ENCODE measurements at regions not wholly inside any gene's neighbourhood (a gene's known extent, or its start where the extent isn't known, plus 50 kb on each side); places are given as distances from the start of the nearest gene placed in this dataset. TPM values are rescaled to one million over a fixed set of nuclear protein-coding genes. Genes with fewer than 3 reads are reported as not detected.
"Not testable (repeated sequence)": the region's sequence is repeated elsewhere in the genome, so short reads cannot be mapped to it uniquely, and the experiment has no call there.

GRCh38 chr7:32650356-32650755, 155.1 kb downstream of the AVL9 start:
- not testable (repeated sequence) for H3K9ac ChIP-seq (ENCODE audit: low read depth in 1 of 3, low read length in 3 of 3); H3K9me3 ChIP-seq (ENCODE audit: control insufficient read depth in 3 of 3, low read length in 3 of 3); H3K27ac ChIP-seq (ENCODE audit: low read depth, low read length); H3K4me1 ChIP-seq (ENCODE audit: control insufficient read depth in 3 of 3, insufficient read depth in 3 of 3, low read length in 3 of 3); H3K27me3 ChIP-seq (ENCODE audit: control insufficient read depth in 3 of 3, insufficient read depth in 3 of 3, low read length in 3 of 3); H3K36me3 ChIP-seq (ENCODE audit: control insufficient read depth in 3 of 3, insufficient read depth in 3 of 3, low read length in 3 of 3); H3K4me3 ChIP-seq (ENCODE audit: low read length in 3 of 3)

- Histone ChIP-seq H3K27ac (ENCODE audit: low read depth, low read length) (no peak overlapping the region), H3K9ac (ENCODE audit: low read depth in 1 of 3, low read length in 3 of 3) (no peak overlapping the region), H3K4me3 (ENCODE audit: low read length in 3 of 3) (no peak overlapping the region), H3K36me3 (ENCODE audit: control insufficient read depth in 3 of 3, insufficient read depth in 3 of 3, low read length in 3 of 3) (no peaks in the 10 kb centered on the region), H3K27me3 (ENCODE audit: control insufficient read depth in 3 of 3, insufficient read depth in 3 of 3, low read length in 3 of 3) (no peaks in the 10 kb centered on the region), H3K9me3 (ENCODE audit: control insufficient read depth in 3 of 3, low read length in 3 of 3) (no peaks in the 10 kb centered on the region), H3K4me1 (ENCODE audit: control insufficient read depth in 3 of 3, insufficient read depth in 3 of 3, low read length in 3 of 3) (no peaks in the 10 kb centered on the region)
Measured at GRCh38 chr7:32648408-32649156, 153.3 kb downstream of the AVL9 start.

DNA sequence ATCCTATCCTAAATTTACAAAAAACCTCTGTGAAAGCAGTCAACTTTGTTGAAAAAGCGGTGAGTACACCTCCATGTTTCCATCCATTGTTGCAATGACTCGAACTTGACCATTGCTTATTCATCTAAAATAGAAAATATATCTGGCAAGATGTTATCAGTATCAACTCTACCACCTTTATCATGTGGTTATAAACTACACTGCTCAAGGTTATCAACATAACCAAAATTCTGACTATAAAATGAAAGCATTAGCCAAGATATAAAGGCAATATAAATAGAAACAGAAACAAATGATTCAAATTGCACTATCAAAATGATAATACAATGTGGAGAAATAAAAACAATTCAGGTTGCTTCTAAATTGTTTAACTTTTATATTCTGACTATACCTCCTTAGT, 150.0 kb downstream of the AVL9 start:
- not testable (repeated sequence) for H3K4me3 ChIP-seq (ENCODE audit: low read length in 3 of 3); H3K27ac ChIP-seq (ENCODE audit: low read depth, low read length); H3K9ac ChIP-seq (ENCODE audit: low read depth in 1 of 3, low read length in 3 of 3); H3K36me3 ChIP-seq (ENCODE audit: control insufficient read depth in 3 of 3, insufficient read depth in 3 of 3, low read length in 3 of 3); H3K9me3 ChIP-seq (ENCODE audit: control insufficient read depth in 3 of 3, low read length in 3 of 3); H3K4me1 ChIP-seq (ENCODE audit: control insufficient read depth in 3 of 3, insufficient read depth in 3 of 3, low read length in 3 of 3); H3K27me3 ChIP-seq (ENCODE audit: control insufficient read depth in 3 of 3, insufficient read depth in 3 of 3, low read length in 3 of 3)

- Histone ChIP-seq H3K9me3 (ENCODE audit: control insufficient read depth in 3 of 3, low read length in 3 of 3) (no peaks in the 10 kb centered on the region), H3K27ac (ENCODE audit: low read depth, low read length) (no peak overlapping the region), H3K4me3 (ENCODE audit: low read length in 3 of 3) (no peak overlapping the region), H3K4me1 (ENCODE audit: control insufficient read depth in 3 of 3, insufficient read depth in 3 of 3, low read length in 3 of 3) (no peaks in the 10 kb centered on the region), H3K9ac (ENCODE audit: low read depth in 1 of 3, low read length in 3 of 3) (no peak overlapping the region), H3K36me3 (ENCODE audit: control insufficient read depth in 3 of 3, insufficient read depth in 3 of 3, low read length in 3 of 3) (no peaks in the 10 kb centered on the region), H3K27me3 (ENCODE audit: control insufficient read depth in 3 of 3, insufficient read depth in 3 of 3, low read length in 3 of 3) (no peaks in the 10 kb centered on the region)
Measured at GRCh38 chr7:32643194-32643593, 147.9 kb downstream of the AVL9 start.

GRCh38 chr7:32639122-32639521, 143.8 kb downstream of the AVL9 start:
- no peaks in the 10 kb centered on the region for H3K4me1 ChIP-seq (ENCODE audit: control insufficient read depth in 3 of 3, insufficient read depth in 3 of 3, low read length in 3 of 3)
- peaks cover 0 to 3% (median 2%) of the 10 kb centered on the region in 3 donors for H3K9me3 ChIP-seq (ENCODE audit: control insufficient read depth in 3 of 3, low read length in 3 of 3)
- H3K27me3 ChIP-seq (ENCODE audit: control insufficient read depth in 3 of 3, insufficient read depth in 3 of 3, low read length in 3 of 3): no peaks in the 10 kb centered on the region
- H3K9ac ChIP-seq (ENCODE audit: low read depth in 1 of 3, low read length in 3 of 3): no peak overlapping the region
- no peak overlapping the region for H3K4me3 ChIP-seq (ENCODE audit: low read length in 3 of 3)
- peaks cover 0 to 2% (median 0%) of the 10 kb centered on the region in 3 donors for H3K36me3 ChIP-seq (ENCODE audit: control insufficient read depth in 3 of 3, insufficient read depth in 3 of 3, low read length in 3 of 3)
- H3K27ac ChIP-seq (ENCODE audit: low read depth, low read length): no peak overlapping the region

DNA sequence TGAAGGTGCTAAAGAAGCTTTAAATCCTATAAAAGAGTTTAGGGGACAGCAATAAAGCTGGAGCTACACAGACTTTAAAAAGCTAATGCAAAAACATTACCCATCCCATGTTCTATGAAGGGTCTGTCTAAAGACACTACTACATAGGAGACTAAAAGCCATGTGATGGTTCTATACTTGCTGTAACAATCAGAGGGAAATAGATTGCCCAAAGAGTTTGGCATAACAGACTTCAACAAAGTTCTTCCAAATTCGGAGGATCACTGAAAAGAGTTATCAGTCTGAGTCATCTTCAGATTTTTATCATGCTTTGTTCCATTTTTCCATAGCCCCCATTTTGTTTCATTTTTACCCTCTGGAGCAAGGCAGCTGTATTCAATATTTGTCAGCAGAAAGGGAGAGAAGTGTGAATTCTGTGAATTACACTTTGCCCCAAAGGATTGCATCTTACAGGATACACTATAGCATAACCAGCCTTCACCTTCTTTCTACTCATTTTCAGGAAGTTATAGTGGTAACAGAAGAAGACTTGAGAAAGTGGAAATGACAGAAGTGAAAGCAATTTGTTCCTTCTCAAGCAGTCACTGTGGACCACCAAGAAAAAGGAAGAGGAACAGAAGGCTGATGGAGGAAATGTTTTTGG, 143.3 kb downstream of the AVL9 start:
- not testable (repeated sequence) for H3K27me3 ChIP-seq (ENCODE audit: control insufficient read depth in 3 of 3, insufficient read depth in 3 of 3, low read length in 3 of 3); H3K27ac ChIP-seq (ENCODE audit: low read depth, low read length); H3K36me3 ChIP-seq (ENCODE audit: control insufficient read depth in 3 of 3, insufficient read depth in 3 of 3, low read length in 3 of 3); H3K9ac ChIP-seq (ENCODE audit: low read depth in 1 of 3, low read length in 3 of 3); H3K9me3 ChIP-seq (ENCODE audit: control insufficient read depth in 3 of 3, low read length in 3 of 3); H3K4me3 ChIP-seq (ENCODE audit: low read length in 3 of 3); H3K4me1 ChIP-seq (ENCODE audit: control insufficient read depth in 3 of 3, insufficient read depth in 3 of 3, low read length in 3 of 3)

Small RNAs in the stretch of these regions (small RNA-seq; reads per million reads assigned to genes)
- gene AC018645.1: not detected
- not detected for gene MIR550A2
- not detected for gene RF00322
